Cardiac muscle cell (in vitro differentiated cells and primary cell): ENCODE measurements at regions not wholly inside any gene's neighbourhood (a gene's known extent, or its start where the extent isn't known, plus 50 kb on each side); places are given as distances from the start of the nearest gene placed in this dataset.

Experiments used
- DNase-seq, 2 donors: peaks; one replicate each; pipeline versions ENCODE4 v3.0.0 to v3.0.0-alpha.2; 2010 to 2017; ENCODE audit warnings: low read depth in 1 of 2, low spot score in 1 of 2
- H3K27ac ChIP-seq: fragments of 200-600 bp; sonication (generic); 2 replicates; pipeline ENCODE4 v1.5.1; 2016
- H3K27me3 ChIP-seq: fragments of 200-600 bp; sonication (generic); 2 replicates; pipeline ENCODE4 v1.6.0; 2016; ENCODE audit warnings: control low read depth
- H3K36me3 ChIP-seq: fragments of 200-600 bp; sonication (generic); 2 replicates; pipeline ENCODE4 v1.5.1; 2016; ENCODE audit warnings: control low read depth
- H3K4me1 ChIP-seq: fragments of 200-600 bp; sonication (generic); 2 replicates; pipeline ENCODE4 v1.8.1; 2017; ENCODE audit warnings: low read depth, mild to moderate bottlenecking, mixed run types
- H3K4me3 ChIP-seq: fragments of 200-600 bp; sonication (generic); 2 replicates; pipeline ENCODE4 v1.5.1; 2016; ENCODE audit warnings: mild to moderate bottlenecking
- H3K9me3 ChIP-seq: fragments of 200-600 bp; sonication (generic); 2 replicates; pipeline ENCODE4 v1.5.1; 2017; ENCODE audit warnings: low read depth, mild to moderate bottlenecking, control low read depth
- CTCF ChIP-seq: IDR thresholded peaks from 2 replicates; pipeline ENCODE4 v1.5.1; 2012; ENCODE audit warnings: low read depth, mild to moderate bottlenecking, low read length

DNA sequence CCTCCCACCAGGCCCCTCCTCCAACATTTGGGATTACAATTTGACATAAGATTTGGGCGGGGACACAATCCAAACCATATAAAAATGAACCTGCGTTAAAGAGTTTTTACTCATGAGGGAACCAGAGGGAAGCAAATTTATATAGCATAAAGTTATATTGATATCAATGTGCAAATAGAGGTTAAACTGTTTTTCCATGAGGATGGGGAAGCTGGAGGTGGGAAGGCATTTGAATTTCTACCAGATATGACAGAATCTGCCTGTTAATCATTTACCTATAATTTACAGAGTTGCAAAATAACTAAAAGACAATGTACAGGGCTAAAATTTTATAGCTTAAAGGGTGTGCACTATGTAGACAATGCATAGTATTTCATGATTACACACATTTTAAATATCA lies 322.0 kb upstream of the FKBP1C start:
- H3K36me3 ChIP-seq: no peaks in the 10 kb centered on the region
- no peak overlapping the region for H3K4me3 ChIP-seq
- no peak overlapping the region for H3K27ac ChIP-seq
- no peak for DNase-seq
- no peaks in the 10 kb centered on the region for H3K4me1 ChIP-seq
- H3K9me3 ChIP-seq: no peaks in the 10 kb centered on the region
- no peak for TF ChIP-seq CTCF
- no peaks in the 10 kb centered on the region for H3K27me3 ChIP-seq

- DNase-seq: peak in 1 of 2 donors; percentile 41
- Histone ChIP-seq H3K4me1 (no peaks in the 10 kb centered on the region), H3K27ac (no peak overlapping the region), H3K4me3 (no peak overlapping the region), H3K27me3 (no peaks in the 10 kb centered on the region), H3K36me3 (no peaks in the 10 kb centered on the region), H3K9me3 (no peaks in the 10 kb centered on the region)
- TF ChIP-seq CTCF: peak; percentile 5
These were observed 320.1 kb upstream of the FKBP1C start for GRCh38 chr6:62891065-62891647.

DNA sequence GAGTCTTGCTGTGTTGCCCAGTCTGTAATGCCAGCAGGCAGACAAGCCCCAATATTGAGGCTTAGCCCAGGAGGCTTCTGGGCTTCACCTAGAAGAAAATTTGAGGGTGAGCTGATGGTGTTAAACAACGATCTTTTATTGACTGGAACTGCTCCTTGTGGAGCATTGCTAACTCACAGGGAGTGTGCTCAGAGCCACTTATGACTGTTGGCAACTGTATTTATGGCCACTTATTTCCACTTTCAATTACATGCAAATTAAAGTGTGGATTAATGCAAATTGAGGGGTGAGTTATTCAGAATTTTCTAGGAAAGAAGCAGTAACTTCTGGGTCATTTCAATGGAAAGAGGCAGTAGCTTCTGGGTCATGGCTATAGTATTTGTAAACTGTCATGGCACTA lies 317.2 kb upstream of the FKBP1C start:
- no peak for TF ChIP-seq CTCF
- H3K9me3 ChIP-seq: no peaks in the 10 kb centered on the region
- H3K27ac ChIP-seq: no peak overlapping the region
- H3K4me3 ChIP-seq: no peak overlapping the region
- no peaks in the 10 kb centered on the region for H3K36me3 ChIP-seq
- no peaks in the 10 kb centered on the region for H3K4me1 ChIP-seq
- H3K27me3 ChIP-seq: no peaks in the 10 kb centered on the region
- DNase-seq: no peak

- Histone ChIP-seq H3K27ac (no peak overlapping the region), H3K27me3 (no peaks in the 10 kb centered on the region), H3K4me1 (no peaks in the 10 kb centered on the region), H3K4me3 (no peak overlapping the region), H3K9me3 (no peaks in the 10 kb centered on the region), H3K36me3 (no peaks in the 10 kb centered on the region)
- TF ChIP-seq CTCF: no peak
- no peak for DNase-seq
These were observed 308.0 kb upstream of the FKBP1C start for GRCh38 chr6:62903266-62903665.

DNA sequence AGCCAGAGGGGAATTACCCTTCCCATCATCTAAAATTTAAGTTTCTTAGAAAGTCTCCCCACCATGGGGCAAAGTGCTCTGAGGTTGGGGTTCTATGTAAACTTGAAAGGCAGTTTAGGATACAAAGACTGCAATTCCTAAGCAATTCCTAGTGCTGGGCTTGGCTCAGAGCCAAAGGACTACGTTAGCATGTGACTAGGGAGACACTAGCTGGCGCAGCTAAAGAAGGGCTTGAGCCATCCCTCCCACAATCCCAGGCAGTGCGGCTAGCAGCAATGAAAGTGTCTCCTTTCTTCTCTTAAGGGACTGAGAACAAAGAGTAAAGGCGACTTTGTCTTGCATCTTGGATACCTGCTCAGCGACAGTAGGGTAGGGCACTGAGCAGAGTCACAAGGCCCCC lies 306.6 kb upstream of the FKBP1C start:
- Histone ChIP-seq H3K27ac (no peak overlapping the region), H3K9me3 (no peaks in the 10 kb centered on the region), H3K27me3 (no peaks in the 10 kb centered on the region), H3K4me1 (no peaks in the 10 kb centered on the region), H3K36me3 (no peaks in the 10 kb centered on the region), H3K4me3 (no peak overlapping the region)
- DNase-seq: no peak
- TF ChIP-seq CTCF: no peak

DNA sequence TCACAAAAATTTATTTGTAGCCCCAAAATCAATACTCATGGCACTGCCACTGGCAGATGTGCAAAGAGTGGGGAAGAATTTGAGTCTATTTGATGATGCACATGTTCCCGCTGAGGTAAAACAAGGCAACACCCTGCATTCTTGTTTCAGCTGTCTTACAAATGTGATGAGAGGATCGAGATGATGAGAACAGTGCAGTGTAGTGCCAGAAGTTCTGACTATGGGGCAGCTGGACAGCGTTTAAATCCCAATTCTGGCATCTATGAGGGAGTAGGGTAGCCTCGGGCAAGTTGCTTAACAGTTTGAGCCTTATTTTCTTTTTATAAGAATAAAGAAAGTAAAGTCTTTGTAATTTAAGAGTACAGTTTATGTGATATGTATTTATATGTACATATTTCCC lies 296.7 kb upstream of the FKBP1C start:
- H3K27me3 ChIP-seq: no peaks in the 10 kb centered on the region
- H3K27ac ChIP-seq: no peak overlapping the region
- no peaks in the 10 kb centered on the region for H3K36me3 ChIP-seq
- no peaks in the 10 kb centered on the region for H3K4me1 ChIP-seq
- no peak for DNase-seq
- H3K4me3 ChIP-seq: no peak overlapping the region
- no peaks in the 10 kb centered on the region for H3K9me3 ChIP-seq
- TF ChIP-seq CTCF: no peak
